Gastrocnemius medialis (tissue), 4 donors: ENCODE measurements at regions not wholly inside any gene's neighbourhood (a gene's known extent, or its start where the extent isn't known, plus 50 kb on each side); places are given as distances from the start of the nearest gene placed in this dataset.
"Not testable (repeated sequence)": the region's sequence is repeated elsewhere in the genome, so short reads cannot be mapped to it uniquely, and the experiment has no call there.

Experiments used
- ATAC-seq, 2 donors: fragments of 150-250 bp; one replicate each; pipeline ENCODE4 v1.9.1; 2016
- DNase-seq, 2 donors: peaks; one replicate each; pipeline ENCODE4 v3.0.0-alpha.2; 2019
- H3K27ac ChIP-seq, 4 donors: fragments of 200-600 bp; sonication (generic); 1 replicate in 1 of 4; 2 replicates in 3 of 4; pipeline ENCODE4 v1.5.1; 2016 to 2018; ENCODE audit warnings: mild to moderate bottlenecking in 2 of 4, moderate library complexity in 1 of 4
- H3K27me3 ChIP-seq, 3 donors: fragments of 200-600 bp; sonication (generic) in 2 of 3; 1 replicate in 1 of 3; 2 replicates in 2 of 3; pipeline versions ENCODE4 v1.5.1 to v1.6.0; 2016 to 2019; ENCODE audit warnings: mild to moderate bottlenecking in 1 of 3, moderate library complexity in 1 of 3
- H3K36me3 ChIP-seq, 2 donors: fragments of 200-600 bp; sonication (generic) in 1 of 2; one replicate each; pipeline ENCODE4 v1.5.1; 2017 to 2018
- H3K4me1 ChIP-seq, 2 donors: fragments of 200-600 bp; sonication (generic) in 1 of 2; one replicate each; pipeline ENCODE4 v1.5.1; 2016 to 2017; ENCODE audit warnings: mild to moderate bottlenecking in 2 of 2
- H3K4me3 ChIP-seq, 4 donors: fragments of 200-600 bp; sonication (generic) in 3 of 4; 1 replicate in 1 of 4; 2 replicates in 3 of 4; pipeline ENCODE4 v1.5.1; 2016 to 2019; ENCODE audit warnings: mild to moderate bottlenecking in 2 of 4
- H3K9me3 ChIP-seq, 3 donors: fragments of 200-600 bp; sonication (generic) in 2 of 3; 1 replicate in 1 of 3; 2 replicates in 2 of 3; pipeline ENCODE4 v1.5.1; 2016 to 2019
- POLR2A ChIP-seq, 2 donors: fragments of 450-650 bp; IDR thresholded peaks; one replicate each; pipeline ENCODE4 v1.6.1; 2017; ENCODE audit warnings: antibody characterized with exemption in 2 of 2, mild to moderate bottlenecking in 2 of 2, moderate library complexity in 2 of 2
- in situ Hi-C, 4 donors: fragments of 200-750 bp; cut with MboI; loops; one replicate each; pipeline versions ENCODE4 v1.15.0 to v1.8.0; 2017; ENCODE audit warnings: low sequenced_read_pairs in 4 of 4
- intact Hi-C: fragments of 100-400 bp; cut with DNase I; formaldehyde crosslinking; loops from one replicate; pipeline ENCODE4 v1.15.1; 2023; ENCODE audit warnings: low total_unique reads
- TF ChIP-seq, protein P1 (sequence below), 5 experiments: fragments of 450-650 bp in 3 of 5; fragments of 200-600 bp in 2 of 5; sonication (generic) in 2 of 5; IDR thresholded peaks in 4 of 5; conservative IDR thresholded peaks in 1 of 5; 1 replicate in 4 of 5; 2 replicates in 1 of 5; pipeline ENCODE4 v1.5.1; 2016 to 2019; ENCODE audit warnings: antibody characterized with exemption in 5 of 5, mild to moderate bottlenecking in 3 of 5, moderate library complexity in 3 of 5

DNA sequence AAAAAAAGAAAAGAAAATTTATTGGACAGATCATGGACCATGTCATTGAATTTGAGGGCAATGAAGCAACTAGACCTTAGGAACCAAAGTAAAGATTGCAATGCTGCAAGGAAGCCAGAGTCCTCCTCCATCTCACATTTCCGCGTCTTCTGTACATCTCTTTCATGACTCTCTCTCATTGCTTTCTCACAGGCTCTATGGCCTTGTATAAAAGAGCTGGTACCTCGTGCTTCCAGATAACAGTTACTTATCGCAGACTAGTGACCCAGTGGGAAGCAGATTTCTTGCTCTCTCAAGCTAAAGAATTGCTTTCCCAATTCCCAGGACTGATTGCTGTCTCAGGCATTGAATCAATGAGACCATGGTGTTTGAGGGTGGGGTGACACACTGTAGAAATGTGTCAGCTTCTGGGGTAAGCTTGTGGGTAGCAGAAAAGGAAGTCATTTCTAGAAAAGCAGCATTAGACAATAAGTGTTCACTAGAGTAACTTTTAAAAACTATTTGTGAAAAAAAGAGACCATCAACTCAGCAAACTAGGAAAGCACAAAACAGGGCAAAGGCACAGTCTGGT is 635.3 kb downstream of the UTRN start:
- Histone ChIP-seq H3K36me3 (no peaks in the 10 kb centered on the region), H3K27me3 (no peaks in the 10 kb centered on the region), H3K4me3 (no peak overlapping the region), H3K9me3 (no peaks in the 10 kb centered on the region), H3K4me1 (no peaks in the 10 kb centered on the region), H3K27ac (no peak overlapping the region)
- no peak for DNase-seq
- ATAC-seq = no peak
- TF ChIP-seq POLR2A (IDR thresholded peaks at IDR 0.05) = no peak
- in situ Hi-C loops (no loop called here), intact Hi-C loops (no loop called here)

GRCh38 chr6:144921206-144921975 is 636.3 kb downstream of the UTRN start:
- Histone ChIP-seq H3K9me3 (no peaks in the 10 kb centered on the region), H3K27ac (no peak overlapping the region), H3K4me3 (no peak overlapping the region), H3K4me1 (no peaks in the 10 kb centered on the region), H3K27me3 (no peaks in the 10 kb centered on the region), H3K36me3 (no peaks in the 10 kb centered on the region)
- DNase-seq (no peak), ATAC-seq (no peak)
- TF ChIP-seq, protein P1, sequence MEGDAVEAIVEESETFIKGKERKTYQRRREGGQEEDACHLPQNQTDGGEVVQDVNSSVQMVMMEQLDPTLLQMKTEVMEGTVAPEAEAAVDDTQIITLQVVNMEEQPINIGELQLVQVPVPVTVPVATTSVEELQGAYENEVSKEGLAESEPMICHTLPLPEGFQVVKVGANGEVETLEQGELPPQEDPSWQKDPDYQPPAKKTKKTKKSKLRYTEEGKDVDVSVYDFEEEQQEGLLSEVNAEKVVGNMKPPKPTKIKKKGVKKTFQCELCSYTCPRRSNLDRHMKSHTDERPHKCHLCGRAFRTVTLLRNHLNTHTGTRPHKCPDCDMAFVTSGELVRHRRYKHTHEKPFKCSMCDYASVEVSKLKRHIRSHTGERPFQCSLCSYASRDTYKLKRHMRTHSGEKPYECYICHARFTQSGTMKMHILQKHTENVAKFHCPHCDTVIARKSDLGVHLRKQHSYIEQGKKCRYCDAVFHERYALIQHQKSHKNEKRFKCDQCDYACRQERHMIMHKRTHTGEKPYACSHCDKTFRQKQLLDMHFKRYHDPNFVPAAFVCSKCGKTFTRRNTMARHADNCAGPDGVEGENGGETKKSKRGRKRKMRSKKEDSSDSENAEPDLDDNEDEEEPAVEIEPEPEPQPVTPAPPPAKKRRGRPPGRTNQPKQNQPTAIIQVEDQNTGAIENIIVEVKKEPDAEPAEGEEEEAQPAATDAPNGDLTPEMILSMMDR (IDR thresholded peaks at IDR 0.05 in 4 of 5, conservative IDR thresholded peaks at IDR 0.05 in 1 of 5) = no peak
- no peak for TF ChIP-seq POLR2A (IDR thresholded peaks at IDR 0.05)
- intact Hi-C loops (no loop called here), in situ Hi-C loops (no loop called here)

DNA sequence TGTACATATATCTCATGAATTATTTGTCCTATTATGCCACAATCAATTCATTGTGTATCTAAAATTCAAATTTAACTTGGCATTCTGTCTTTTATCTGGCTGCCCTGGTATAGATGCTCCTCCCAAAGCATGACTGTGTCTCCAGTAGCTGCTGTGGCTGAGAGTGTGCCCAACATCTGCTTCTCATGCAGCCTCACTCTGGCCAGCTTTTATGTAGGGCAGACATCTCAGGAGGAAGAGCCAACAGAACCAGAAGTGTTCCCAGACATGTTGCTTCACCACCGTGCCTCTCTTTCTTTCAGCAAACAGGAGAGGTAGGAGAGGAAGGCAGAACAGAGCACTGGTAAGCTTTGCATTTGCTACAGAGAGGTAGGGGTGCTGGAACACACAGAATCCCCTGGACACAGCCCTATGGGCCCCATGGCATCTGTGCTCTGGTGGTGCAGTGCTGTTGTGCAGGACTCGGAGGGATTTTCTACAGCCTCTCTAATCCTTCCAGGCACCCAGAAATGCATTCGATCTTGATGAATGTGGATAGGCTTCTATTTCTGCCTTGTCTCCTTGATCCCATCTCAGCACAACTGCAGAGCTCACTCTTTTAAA is 637.1 kb downstream of the UTRN start:
- Histone ChIP-seq H3K36me3 (no peaks in the 10 kb centered on the region), H3K4me3 (no peak overlapping the region), H3K27ac (no peak overlapping the region), H3K9me3 (no peaks in the 10 kb centered on the region), H3K27me3 (no peaks in the 10 kb centered on the region), H3K4me1 (no peaks in the 10 kb centered on the region)
- intact Hi-C loops = no loop called here
- in situ Hi-C loops = no loop called here
- TF ChIP-seq, protein P1 (IDR thresholded peaks at IDR 0.05 in 4 of 5, conservative IDR thresholded peaks at IDR 0.05 in 1 of 5) = no peak
- TF ChIP-seq POLR2A (IDR thresholded peaks at IDR 0.05) = no peak
- peak in 1 of 2 donors; percentile 63 for ATAC-seq
- peak; percentile 2 to 17 for DNase-seq

DNA sequence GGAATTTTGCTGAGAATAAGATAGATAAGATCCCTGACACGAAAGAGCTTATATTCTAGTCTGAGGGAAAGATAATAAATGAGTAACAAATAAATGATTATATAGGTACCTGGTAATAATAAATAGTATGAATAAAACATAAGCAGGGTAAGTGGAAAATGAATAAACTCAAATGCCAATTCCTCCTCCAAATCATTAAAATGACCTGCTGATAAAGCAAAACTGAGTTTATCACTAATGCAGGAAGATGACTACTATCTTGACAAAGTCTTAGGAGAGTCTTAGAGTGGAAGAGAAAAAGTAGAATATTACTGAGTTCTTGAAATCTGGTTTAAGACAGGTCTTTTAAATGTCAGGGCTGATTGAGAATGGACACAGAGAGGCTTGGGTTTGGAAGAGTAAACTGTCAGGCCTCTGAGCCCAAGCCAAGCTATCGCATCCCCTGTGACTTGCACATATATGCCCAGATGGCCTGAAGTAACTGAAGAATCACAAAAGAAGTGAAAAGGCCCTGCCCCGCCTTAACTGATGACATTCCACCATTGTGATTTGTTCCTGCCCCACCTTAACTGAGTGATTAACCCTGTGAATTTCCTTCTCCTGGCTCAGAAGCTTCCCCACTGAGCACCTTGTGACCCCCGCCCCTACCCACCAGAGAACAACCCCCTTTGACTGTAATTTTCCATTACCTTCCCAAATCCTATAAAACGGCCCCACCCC is 637.8 kb downstream of the UTRN start:
- ATAC-seq, H3K36me3 ChIP-seq, H3K27ac ChIP-seq, H3K4me1 ChIP-seq, H3K4me3 ChIP-seq, intact Hi-C loops, H3K27me3 ChIP-seq, H3K9me3 ChIP-seq, in situ Hi-C loops, DNase-seq: not testable (repeated sequence)

DNA sequence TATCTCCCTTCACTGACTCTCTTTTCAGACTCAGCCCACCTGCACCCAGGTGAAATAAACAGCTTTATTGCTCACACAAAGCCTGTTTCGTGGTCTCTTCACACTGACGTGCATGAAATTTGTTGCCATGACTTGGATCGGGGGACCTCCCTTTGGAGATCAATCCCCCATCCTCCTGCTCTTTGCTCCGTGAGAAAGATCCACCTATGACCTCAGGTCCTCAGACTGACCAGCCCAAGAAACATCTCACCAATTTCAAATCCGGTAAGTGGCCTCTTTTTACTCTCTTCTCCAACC is 638.3 kb downstream of the UTRN start:
- ATAC-seq, H3K27ac ChIP-seq, in situ Hi-C loops, DNase-seq, intact Hi-C loops, H3K9me3 ChIP-seq, H3K27me3 ChIP-seq, H3K36me3 ChIP-seq, H3K4me3 ChIP-seq, H3K4me1 ChIP-seq: not testable (repeated sequence)

- TF ChIP-seq, protein P1 (IDR thresholded peaks at IDR 0.05 in 4 of 5, conservative IDR thresholded peaks at IDR 0.05 in 1 of 5) = no peak
- no peak for TF ChIP-seq POLR2A (IDR thresholded peaks at IDR 0.05)
- in situ Hi-C loops (no loop called here), intact Hi-C loops (no loop called here)
- DNase-seq (no peak), ATAC-seq (no peak)
- no peak overlapping the region for H3K4me3 ChIP-seq
- H3K36me3 ChIP-seq = no peaks in the 10 kb centered on the region
- H3K27ac ChIP-seq = no peak overlapping the region
- peaks cover 0 to 7% of the 10 kb centered on the region in 2 donors for H3K4me1 ChIP-seq
- no peaks in the 10 kb centered on the region for H3K27me3 ChIP-seq
- no peaks in the 10 kb centered on the region for H3K9me3 ChIP-seq
Observed at GRCh38 chr6:144928847-144929246, 643.7 kb downstream of the UTRN start.
